Kidney (tissue), 13 donors: ENCODE measurements at regions not wholly inside any gene's neighbourhood (a gene's known extent, or its start where the extent isn't known, plus 50 kb on each side); places are given as distances from the start of the nearest gene placed in this dataset.

Source experiments
- DNase-seq, 5 donors: peaks; one replicate each; pipeline ENCODE4 v3.0.0-alpha.2; 2013 to 2020
- FAIRE-seq: peaks from 2 replicates; lab custom pipeline; 2012; peaks lifted over from hg19 to GRCh38; lab: Jason Lieb, UNC
- H3K27ac ChIP-seq, 2 donors: one replicate each; pipeline ENCODE4 v1.7.0; 2013; ENCODE audit warnings: low read depth in 2 of 2, low read length in 2 of 2, inconsistent platforms in 1 of 2
- H3K27me3 ChIP-seq: one replicate; pipeline ENCODE4 v1.7.1; 2013; ENCODE audit warnings: low read length, inconsistent platforms; ENCODE audit not compliant: control insufficient read depth, insufficient read depth
- H3K36me3 ChIP-seq, 3 donors: one replicate each; pipeline versions ENCODE4 v1.7.0 to v1.7.1; 2013; ENCODE audit warnings: low read length in 3 of 3, control low read depth in 1 of 3, inconsistent platforms in 1 of 3; ENCODE audit not compliant: insufficient read depth in 3 of 3, control insufficient read depth in 2 of 3
- H3K4me1 ChIP-seq, 3 donors: one replicate each; pipeline versions ENCODE4 v1.7.0 to v1.7.1; 2013; ENCODE audit warnings: low read length in 3 of 3, inconsistent platforms in 1 of 3, low read depth in 1 of 3; ENCODE audit not compliant: control insufficient read depth in 2 of 3, insufficient read depth in 2 of 3
- H3K4me3 ChIP-seq, 3 donors: one replicate each; pipeline versions ENCODE4 v1.7.0 to v1.8.1; 2013; ENCODE audit warnings: low read length in 3 of 3, control low read depth in 1 of 3, inconsistent platforms in 1 of 3
- H3K9ac ChIP-seq, 3 donors: one replicate each; pipeline versions ENCODE4 v1.7.0 to v1.7.1; 2013; ENCODE audit warnings: low read length in 3 of 3, control low read depth in 1 of 3, inconsistent platforms in 1 of 3
- H3K9me3 ChIP-seq, 3 donors: one replicate each; pipeline versions ENCODE4 v1.7.0 to v1.7.1; 2013; ENCODE audit warnings: low read length in 3 of 3, control low read depth in 1 of 3, inconsistent platforms in 1 of 3; ENCODE audit not compliant: control insufficient read depth in 2 of 3, insufficient read depth in 1 of 3
- intact Hi-C: fragments of 100-400 bp; cut with DNase I; formaldehyde crosslinking; loops from one replicate; pipeline ENCODE4 v1.11.1; 2022
- TF ChIP-seq, protein P1 (sequence below): IDR thresholded peaks from 3 replicates; pipeline ENCODE4 v1.5.1; 2012; ENCODE audit warnings: mild to moderate bottlenecking, moderate library complexity, borderline replicate concordance; ENCODE audit not compliant: insufficient read depth; ENCODE audit errors: extremely low read depth
- donor health status: control.
- donor health status: control.
- donor health status: control.
- donor health status: control.
- donor health status: control.
- donor health status: DM: yes; HTN: yes; CAD: no.
- donor health status: Normal renal cell carcinoma (clear cell type).

- intact Hi-C loops, result no loop called here
- Histone ChIP-seq H3K4me3 (no peak overlapping the region), H3K4me1 (no peaks in the 10 kb centered on the region), H3K36me3 (no peaks in the 10 kb centered on the region), H3K9ac (no peak overlapping the region), H3K27ac (no peak overlapping the region), H3K27me3 (no peaks in the 10 kb centered on the region), H3K9me3 (no peaks in the 10 kb centered on the region)
- FAIRE-seq (no peak), DNase-seq (no peak)
- TF ChIP-seq, protein P1, sequence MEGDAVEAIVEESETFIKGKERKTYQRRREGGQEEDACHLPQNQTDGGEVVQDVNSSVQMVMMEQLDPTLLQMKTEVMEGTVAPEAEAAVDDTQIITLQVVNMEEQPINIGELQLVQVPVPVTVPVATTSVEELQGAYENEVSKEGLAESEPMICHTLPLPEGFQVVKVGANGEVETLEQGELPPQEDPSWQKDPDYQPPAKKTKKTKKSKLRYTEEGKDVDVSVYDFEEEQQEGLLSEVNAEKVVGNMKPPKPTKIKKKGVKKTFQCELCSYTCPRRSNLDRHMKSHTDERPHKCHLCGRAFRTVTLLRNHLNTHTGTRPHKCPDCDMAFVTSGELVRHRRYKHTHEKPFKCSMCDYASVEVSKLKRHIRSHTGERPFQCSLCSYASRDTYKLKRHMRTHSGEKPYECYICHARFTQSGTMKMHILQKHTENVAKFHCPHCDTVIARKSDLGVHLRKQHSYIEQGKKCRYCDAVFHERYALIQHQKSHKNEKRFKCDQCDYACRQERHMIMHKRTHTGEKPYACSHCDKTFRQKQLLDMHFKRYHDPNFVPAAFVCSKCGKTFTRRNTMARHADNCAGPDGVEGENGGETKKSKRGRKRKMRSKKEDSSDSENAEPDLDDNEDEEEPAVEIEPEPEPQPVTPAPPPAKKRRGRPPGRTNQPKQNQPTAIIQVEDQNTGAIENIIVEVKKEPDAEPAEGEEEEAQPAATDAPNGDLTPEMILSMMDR, result no peak
These were observed 196.1 kb upstream of the FGGY start for GRCh38 chr1:59100708-59101374.

DNA sequence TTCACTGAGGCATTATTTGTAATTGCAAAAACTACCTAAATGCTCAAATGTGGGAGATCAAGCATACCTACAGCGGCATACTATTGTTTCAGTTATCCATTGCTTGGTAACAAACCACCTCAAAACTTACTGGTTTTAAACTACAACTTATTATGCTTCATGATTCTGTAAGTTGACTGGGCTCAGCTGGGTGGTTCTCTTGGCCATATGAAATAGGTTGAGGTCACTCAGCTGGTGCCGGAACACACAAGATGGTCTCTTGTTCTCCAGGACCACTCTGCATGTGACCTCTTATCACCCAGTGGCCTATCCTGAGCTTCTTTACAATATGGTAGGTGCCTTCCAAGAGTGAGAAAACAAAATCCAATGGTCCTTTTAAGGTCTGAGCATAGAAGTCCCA lies 195.4 kb upstream of the FGGY start:
- intact Hi-C loops, result no loop called here
- Histone ChIP-seq H3K4me1 (peaks cover 0 to 3% (median 0%) of the 10 kb centered on the region in 3 donors), H3K36me3 (no peaks in the 10 kb centered on the region), H3K27me3 (no peaks in the 10 kb centered on the region), H3K27ac (no peak overlapping the region), H3K4me3 (no peak overlapping the region), H3K9me3 (no peaks in the 10 kb centered on the region), H3K9ac (no peak overlapping the region)
- FAIRE-seq, result no peak
- DNase-seq, result no peak
- TF ChIP-seq, protein P1, result no peak

GRCh38 chr1:59103457-59103856 lies 193.4 kb upstream of the FGGY start:
- no peak for FAIRE-seq

More at GRCh38 chr1:59103457-59103856, 193.4 kb upstream of the FGGY start:
- no peaks in the 10 kb centered on the region for H3K36me3 ChIP-seq
- intact Hi-C loops, result no loop called here
- DNase-seq, result no peak
- H3K27me3 ChIP-seq, result no peaks in the 10 kb centered on the region
- TF ChIP-seq, protein P1, result no peak
- no peaks in the 10 kb centered on the region for H3K9me3 ChIP-seq
- H3K27ac ChIP-seq, result no peak overlapping the region
- H3K9ac ChIP-seq, result no peak overlapping the region
- peaks cover 0 to 3% (median 0%) of the 10 kb centered on the region in 3 donors for H3K4me1 ChIP-seq
- H3K4me3 ChIP-seq, result no peak overlapping the region
